ENCODE measurements at regions not wholly inside any gene's neighbourhood (a gene's known extent, or its start where the extent isn't known, plus 50 kb on each side); places are given as distances from the start of the nearest gene placed in this dataset.
A peak's percentile ranks its signal among the peaks of the same experiment; 100 is the strongest.

GRCh38 chr12:30822385-30823155 lies 67.8 kb upstream of the CAPRIN2 start:
- peak overlapping the region; percentile 62 for H3K9ac ChIP-seq (ENCODE audit: low read depth, low read length, poor library complexity, severe bottlenecking)
- no peaks in the 10 kb centered on the region for H3F3A ChIP-seq (ENCODE audit: low read depth)
- H3K4me1 ChIP-seq (ENCODE audit: insufficient read depth, low read length, poor library complexity, severe bottlenecking), result peaks cover 10% of the 10 kb centered on the region
- H3K4me3 ChIP-seq (ENCODE audit: low read length, poor library complexity, severe bottlenecking), result peak overlapping the region; percentile 82
- H3K9me3 ChIP-seq (ENCODE audit: insufficient read depth, low read depth, low read length), result no peaks in the 10 kb centered on the region
- peak overlapping the region; percentile 92 for H3K4me2 ChIP-seq (ENCODE audit: low read depth, low read length, poor library complexity, severe bottlenecking)
- H4K20me1 ChIP-seq (ENCODE audit: insufficient read depth, low read length, poor library complexity, severe bottlenecking), result no peaks in the 10 kb centered on the region
- no peaks in the 10 kb centered on the region for H3K79me2 ChIP-seq (ENCODE audit: insufficient read depth, low read length)
- no peaks in the 10 kb centered on the region for H3K36me3 ChIP-seq (ENCODE audit: insufficient read depth, low read length)
- TF ChIP-seq CTCF (conservative IDR thresholded peaks at IDR 0.05; ENCODE audit: low read length) (no peak), EZH2phosphoT487 (IDR thresholded peaks at IDR 0.05; ENCODE audit: borderline replicate concordance) (no peak)
- no peaks in the 10 kb centered on the region for H3K9me2 ChIP-seq (replicated peaks; ENCODE audit: low read depth, low read length)
- peak overlapping the region; percentile 99 for H2AFZ ChIP-seq (ENCODE audit: low read length)
- peaks cover 11% of the 10 kb centered on the region for H3K27me3 ChIP-seq (ENCODE audit: insufficient read depth, low read length, poor library complexity, severe bottlenecking)

GRCh38 chr12:30820406-30820946 lies 65.7 kb upstream of the CAPRIN2 start:
- H3K4me3 ChIP-seq (ENCODE audit: low read length, poor library complexity, severe bottlenecking), result no peak overlapping the region
- H3K9me3 ChIP-seq (ENCODE audit: insufficient read depth, low read depth, low read length), result no peaks in the 10 kb centered on the region
- TF ChIP-seq CTCF (conservative IDR thresholded peaks at IDR 0.05; ENCODE audit: low read length) (no peak), EZH2phosphoT487 (IDR thresholded peaks at IDR 0.05; ENCODE audit: borderline replicate concordance) (no peak)
- H3K36me3 ChIP-seq (ENCODE audit: insufficient read depth, low read length), result no peaks in the 10 kb centered on the region
- no peak overlapping the region for H2AFZ ChIP-seq (ENCODE audit: low read length)
- peaks cover 10% of the 10 kb centered on the region for H3K4me1 ChIP-seq (ENCODE audit: insufficient read depth, low read length, poor library complexity, severe bottlenecking)
- H3K27me3 ChIP-seq (ENCODE audit: insufficient read depth, low read length, poor library complexity, severe bottlenecking), result peaks cover 11% of the 10 kb centered on the region
- H4K20me1 ChIP-seq (ENCODE audit: insufficient read depth, low read length, poor library complexity, severe bottlenecking), result no peaks in the 10 kb centered on the region
- no peaks in the 10 kb centered on the region for H3K9me2 ChIP-seq (replicated peaks; ENCODE audit: low read depth, low read length)
- no peak overlapping the region for H3K4me2 ChIP-seq (ENCODE audit: low read depth, low read length, poor library complexity, severe bottlenecking)
- no peaks in the 10 kb centered on the region for H3F3A ChIP-seq (ENCODE audit: low read depth)
- H3K79me2 ChIP-seq (ENCODE audit: insufficient read depth, low read length), result no peaks in the 10 kb centered on the region
- no peak overlapping the region for H3K9ac ChIP-seq (ENCODE audit: low read depth, low read length, poor library complexity, severe bottlenecking)

- H3K4me2 ChIP-seq (ENCODE audit: low read depth, low read length, poor library complexity, severe bottlenecking), result no peak overlapping the region
- no peaks in the 10 kb centered on the region for H3K9me2 ChIP-seq (replicated peaks; ENCODE audit: low read depth, low read length)
- no peak overlapping the region for H3K9ac ChIP-seq (ENCODE audit: low read depth, low read length, poor library complexity, severe bottlenecking)
- no peaks in the 10 kb centered on the region for H4K20me1 ChIP-seq (ENCODE audit: insufficient read depth, low read length, poor library complexity, severe bottlenecking)
- H3K4me1 ChIP-seq (ENCODE audit: insufficient read depth, low read length, poor library complexity, severe bottlenecking), result peaks cover 10% of the 10 kb centered on the region
- H3K4me3 ChIP-seq (ENCODE audit: low read length, poor library complexity, severe bottlenecking), result no peak overlapping the region
- H3F3A ChIP-seq (ENCODE audit: low read depth), result no peaks in the 10 kb centered on the region
- no peaks in the 10 kb centered on the region for H3K36me3 ChIP-seq (ENCODE audit: insufficient read depth, low read length)
- no peaks in the 10 kb centered on the region for H3K9me3 ChIP-seq (ENCODE audit: insufficient read depth, low read depth, low read length)
- no peaks in the 10 kb centered on the region for H3K79me2 ChIP-seq (ENCODE audit: insufficient read depth, low read length)
- peaks cover 11% of the 10 kb centered on the region for H3K27me3 ChIP-seq (ENCODE audit: insufficient read depth, low read length, poor library complexity, severe bottlenecking)
- TF ChIP-seq EZH2phosphoT487 (IDR thresholded peaks at IDR 0.05; ENCODE audit: borderline replicate concordance) (no peak), CTCF (conservative IDR thresholded peaks at IDR 0.05; ENCODE audit: low read length) (no peak)
- H2AFZ ChIP-seq (ENCODE audit: low read length), result no peak overlapping the region
These were observed 63.8 kb upstream of the CAPRIN2 start for GRCh38 chr12:30818562-30818961.
